ENCODE measurements at regions not wholly inside any gene's neighbourhood (a gene's known extent, or its start where the extent isn't known, plus 50 kb on each side); places are given as distances from the start of the nearest gene placed in this dataset.

DNA sequence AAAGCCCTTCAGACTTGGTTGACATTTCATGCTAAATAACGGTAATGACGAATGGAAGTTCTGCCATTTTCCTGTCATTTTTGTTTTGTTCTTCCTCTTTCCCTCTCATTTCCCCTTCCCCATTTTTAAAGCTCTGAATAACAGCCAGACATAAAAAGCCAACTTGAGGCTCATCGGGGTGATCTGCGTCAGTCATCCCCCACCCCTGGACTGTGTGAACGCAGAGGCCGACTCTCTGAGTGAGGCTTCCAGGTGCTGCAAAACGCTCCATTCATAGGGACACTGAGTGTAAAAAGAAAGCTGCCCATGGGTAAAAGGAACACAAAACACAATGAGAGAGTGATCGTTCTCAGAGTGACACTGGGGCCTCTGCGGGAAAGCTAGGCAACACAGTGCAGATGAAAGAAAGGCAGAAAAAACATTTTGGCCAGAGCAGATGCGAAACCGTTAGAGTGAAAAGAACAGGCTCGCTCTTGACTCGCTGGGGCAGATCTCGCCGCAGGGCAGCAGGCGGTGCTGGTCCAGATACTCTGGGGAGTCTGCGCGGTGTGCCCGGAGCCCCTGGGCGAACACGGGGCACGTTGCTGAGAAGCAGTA is 684.8 kb downstream of the QKI start:
- TF ChIP-seq CTCF (IDR thresholded peaks at IDR 0.05) (peak in 2 of 5 experiments; percentile 8 to 19), POLR2A (IDR thresholded peaks at IDR 0.05) (no peak)

Data from tibial nerve (tissue), 3 donors.